ENCODE measurements at regions not wholly inside any gene's neighbourhood (a gene's known extent, or its start where the extent isn't known, plus 50 kb on each side); places are given as distances from the start of the nearest gene placed in this dataset.

DNA sequence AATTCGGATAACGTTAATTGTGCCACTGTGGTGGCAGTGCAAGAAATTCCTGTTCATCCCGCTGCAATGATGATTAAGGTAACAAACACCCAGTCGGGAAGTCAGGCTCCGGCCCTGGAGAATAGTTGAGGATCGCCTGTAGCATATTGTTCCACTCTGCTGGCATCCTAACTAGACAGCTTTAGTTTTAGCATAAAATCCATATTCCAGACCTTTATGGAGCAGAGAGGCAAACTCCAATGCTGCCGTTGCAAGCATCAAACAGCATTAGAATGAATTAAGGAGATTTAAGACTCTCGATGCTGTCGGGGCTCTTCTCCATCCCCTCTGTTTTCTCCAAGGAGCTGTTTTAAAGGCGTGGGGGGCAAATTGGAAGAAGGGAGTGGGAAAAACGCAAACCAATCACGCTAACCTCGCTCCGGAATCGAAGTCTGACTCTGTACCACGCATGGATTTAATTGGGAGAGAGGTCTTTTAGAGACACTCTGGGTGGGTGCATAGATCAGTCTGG, 660.4 kb downstream of the VRK1 start:
- DNase-seq = no peak

DNA sequence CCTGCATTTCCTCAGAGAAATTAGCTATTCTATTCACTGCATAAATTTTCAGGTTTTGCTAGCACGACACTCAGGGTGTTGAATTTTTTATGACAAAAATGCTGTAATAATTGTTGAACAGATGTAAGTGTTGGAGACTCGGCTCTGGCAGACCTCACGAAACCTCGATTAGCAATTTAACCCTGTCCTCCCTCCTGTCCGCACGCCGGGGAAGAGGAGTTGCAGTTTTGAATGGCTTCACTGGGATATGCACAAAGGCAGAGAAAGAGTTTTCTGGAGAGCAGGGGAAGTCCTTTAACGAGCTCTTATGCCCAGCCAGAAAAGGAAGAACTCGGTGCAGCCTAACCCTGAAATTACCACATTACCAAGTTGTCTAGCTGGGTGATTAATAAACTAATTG, 661.1 kb downstream of the VRK1 start:
- no peak for DNase-seq

DNA sequence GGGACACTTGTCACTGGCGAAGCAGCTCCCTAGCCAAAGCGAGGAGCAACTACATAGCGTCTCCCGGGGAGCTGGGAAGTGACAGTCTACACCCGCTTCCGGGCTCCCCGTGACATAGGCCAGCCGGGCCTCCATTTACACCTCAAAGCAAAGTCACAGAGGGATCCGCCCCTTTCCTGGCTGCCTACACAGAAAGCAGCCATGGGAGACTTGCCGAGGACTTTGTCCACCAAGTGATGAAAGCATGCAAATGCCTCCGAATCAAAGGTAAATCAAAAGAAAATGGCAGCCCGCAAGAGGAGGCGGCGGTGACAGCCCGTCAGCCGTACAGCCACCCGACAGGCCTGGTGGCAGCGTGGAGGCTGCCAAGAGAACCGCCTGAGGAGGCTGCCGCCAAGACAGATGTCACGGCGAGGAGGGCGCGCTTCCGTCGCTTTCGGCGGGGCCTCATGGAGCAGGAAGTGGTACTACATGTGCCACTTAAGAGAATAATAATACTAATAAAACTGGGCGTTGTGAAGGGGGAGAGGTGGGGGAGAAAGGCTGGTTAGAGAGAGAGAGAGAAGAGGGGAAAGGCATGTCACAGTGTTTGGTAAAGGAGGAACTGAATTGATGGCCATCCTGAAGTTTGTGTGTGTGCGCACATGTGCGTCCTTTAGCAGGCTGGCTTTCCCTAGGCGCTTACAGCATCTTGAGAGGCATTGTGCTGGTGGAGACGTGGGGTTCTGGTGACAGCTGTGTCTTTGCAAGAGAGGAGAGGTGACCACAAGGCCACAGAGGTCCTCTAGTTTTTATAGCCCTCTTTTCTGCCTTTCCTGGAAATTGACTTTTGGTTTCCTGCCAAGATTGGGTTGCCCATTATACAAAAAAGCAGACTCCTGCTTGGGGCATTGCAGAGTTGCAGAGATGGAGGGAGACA, 661.7 kb downstream of the VRK1 start:
- DNase-seq = peak; percentile 89

DNA sequence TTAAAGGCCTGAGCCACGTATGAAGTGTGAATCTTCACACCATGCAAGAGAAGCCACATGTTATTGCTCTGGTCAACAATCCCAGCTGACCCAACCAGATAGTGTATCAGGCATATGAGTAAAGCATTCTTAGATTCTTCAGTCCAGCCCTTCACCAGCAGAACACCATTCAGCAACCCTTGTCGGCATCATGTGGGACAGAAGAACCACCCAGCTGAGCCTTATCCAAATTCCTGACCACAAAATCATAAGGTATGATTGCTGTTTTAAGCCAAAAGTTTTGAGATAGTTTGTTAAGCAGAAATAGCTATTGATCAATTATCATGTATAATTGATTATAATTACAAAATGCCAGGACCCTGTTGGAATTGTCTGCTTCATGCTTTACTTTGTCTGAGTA, 664.9 kb downstream of the VRK1 start:
- no peak for DNase-seq

DNA sequence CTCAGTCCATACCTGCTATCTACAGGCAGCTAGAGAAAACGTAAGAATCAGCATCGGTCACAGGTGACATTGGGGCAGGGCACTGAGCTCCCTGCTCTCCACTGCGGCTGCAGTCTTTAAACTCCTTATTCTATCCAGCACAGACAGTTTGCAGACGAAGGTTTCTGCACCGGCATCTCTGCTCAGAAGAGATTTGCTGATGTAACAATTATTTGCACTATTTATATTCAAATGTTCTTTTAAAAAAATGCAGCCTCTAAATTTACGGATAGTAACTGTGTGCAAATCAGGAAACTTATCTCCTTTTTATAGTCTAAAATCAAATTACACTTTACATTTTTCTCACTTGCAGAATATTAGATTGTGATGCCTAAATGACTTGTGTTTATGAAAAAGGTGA, 671.0 kb downstream of the VRK1 start:
- DNase-seq = no peak

DNA sequence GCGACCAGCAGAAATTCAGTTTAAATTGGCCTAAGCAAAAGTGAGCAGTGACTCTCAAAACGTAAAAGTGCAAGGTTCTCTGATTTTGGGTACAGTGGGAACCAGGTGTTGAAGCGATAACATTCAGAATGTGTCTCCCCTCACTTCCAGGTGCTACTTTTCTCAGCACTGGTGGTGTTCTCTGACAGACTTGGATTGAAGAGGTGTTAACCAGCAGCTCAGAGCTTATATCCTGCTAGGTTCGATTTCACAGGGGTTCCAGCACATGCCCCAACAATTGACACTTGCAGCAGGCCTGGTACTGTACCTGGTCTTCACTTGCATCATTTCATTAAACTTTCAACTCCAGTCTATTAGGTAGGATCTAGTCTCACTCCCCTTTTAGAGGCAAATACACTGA, 680.2 kb downstream of the VRK1 start:
- no peak for DNase-seq

DNA sequence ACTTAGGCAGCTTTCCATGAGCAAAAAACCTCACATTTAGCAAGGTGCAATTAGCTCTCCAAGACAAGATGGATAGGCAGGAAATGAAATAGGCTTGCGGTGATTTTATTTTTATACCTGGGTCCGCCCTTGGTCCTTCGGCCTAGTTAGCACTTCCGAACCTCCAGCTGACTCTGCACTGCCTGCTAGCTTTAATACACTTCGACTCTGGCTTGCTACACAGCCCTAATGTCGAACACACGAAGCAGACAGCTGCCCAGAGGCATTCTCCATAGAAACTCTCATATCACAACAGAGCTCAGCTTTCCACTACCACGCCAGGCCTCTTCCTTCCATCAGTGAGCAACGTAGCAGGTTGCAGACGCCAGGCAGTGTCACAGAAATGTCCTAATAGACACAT, 688.0 kb downstream of the VRK1 start:
- DNase-seq = no peak

DNA sequence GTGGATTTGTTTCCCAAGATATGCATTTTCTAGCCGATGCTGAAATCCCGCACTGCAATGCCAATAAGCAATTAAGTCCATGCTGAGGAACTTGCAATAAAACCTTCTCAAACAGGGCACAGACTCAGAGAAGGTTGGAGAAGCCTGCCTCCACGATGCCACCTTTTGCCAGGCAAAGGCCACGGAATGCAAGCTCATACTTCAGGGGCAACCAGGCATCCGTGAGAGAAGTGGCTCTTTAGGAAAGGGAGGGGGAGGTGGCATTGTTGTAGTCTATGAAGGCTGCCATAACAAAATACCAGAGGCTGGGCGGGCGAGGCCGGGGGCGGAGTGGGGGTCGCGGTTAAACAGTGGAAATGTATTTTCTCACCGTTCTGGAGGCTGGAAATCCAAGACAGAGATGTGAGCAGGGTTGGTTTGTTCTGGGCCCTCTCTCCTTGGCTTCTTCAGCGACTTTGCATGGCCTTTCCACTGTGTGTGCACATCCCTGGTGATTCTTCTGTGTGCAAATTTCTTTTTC, 689.5 kb downstream of the VRK1 start:
- no peak for DNase-seq

DNA sequence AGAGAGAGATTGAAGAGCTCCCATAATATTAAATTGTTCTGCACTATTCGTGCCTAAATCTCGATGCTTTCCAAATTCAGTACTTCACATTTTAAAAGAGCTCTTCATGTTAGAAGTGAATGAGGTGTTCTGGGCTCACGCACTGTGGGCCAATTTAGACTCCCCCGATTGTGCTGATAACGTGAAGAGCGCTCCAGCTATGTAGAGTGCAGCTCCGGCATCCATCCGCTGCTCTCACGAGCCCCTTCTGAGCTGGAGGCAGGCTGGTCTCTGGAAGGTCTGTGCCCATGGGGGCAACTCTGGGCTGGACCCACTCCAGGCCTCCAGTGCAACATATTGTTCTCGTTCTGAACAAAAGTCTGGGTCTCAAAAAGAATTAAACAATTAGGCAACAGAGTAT, 692.6 kb downstream of the VRK1 start:
- no peak for DNase-seq

DNA sequence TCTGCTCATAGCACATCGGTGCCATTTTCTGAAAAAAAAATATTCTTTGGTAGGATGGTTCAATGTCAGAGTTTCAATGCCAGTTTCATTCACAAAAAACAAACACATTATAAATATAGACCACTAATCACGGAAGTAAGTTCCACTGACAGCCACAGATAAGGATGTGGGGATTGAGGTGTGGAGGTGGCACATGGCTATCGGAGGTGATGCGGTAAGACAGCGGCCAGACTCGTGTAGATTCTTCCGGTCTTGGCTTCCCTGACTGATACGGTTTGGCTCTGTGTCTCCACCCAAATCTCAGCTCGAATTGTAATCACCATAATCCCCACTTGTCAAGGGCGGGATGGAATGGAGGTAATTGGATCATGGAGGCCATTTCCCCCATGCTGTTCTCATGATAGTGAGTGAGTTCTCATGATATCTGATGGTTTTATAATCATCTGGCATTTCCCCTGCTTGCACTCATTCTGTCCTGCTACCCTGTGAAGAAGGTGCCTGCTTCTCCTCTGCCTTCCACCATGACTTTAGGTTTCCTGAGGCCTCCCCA, 693.4 kb downstream of the VRK1 start:
- DNase-seq = no peak

DNA sequence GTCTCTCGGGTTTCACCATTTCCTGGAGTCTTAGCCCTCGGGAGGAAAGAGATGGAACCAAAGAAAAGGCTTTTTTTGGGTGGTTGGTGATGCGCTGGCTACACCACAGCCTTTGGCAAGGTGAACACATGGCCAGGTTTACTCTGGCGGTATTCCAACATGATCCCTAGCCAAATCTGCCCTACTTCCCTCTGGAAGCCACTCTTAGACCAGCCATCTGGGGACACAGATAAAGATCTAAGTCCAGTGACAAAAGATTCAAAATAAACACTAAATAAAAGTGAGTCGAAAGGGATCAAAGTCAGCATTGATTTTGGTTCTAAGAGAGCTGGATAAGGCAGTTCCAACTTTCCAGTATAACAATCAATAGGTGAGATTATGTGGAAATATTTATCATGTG, 694.5 kb downstream of the VRK1 start:
- DNase-seq = no peak

DNA sequence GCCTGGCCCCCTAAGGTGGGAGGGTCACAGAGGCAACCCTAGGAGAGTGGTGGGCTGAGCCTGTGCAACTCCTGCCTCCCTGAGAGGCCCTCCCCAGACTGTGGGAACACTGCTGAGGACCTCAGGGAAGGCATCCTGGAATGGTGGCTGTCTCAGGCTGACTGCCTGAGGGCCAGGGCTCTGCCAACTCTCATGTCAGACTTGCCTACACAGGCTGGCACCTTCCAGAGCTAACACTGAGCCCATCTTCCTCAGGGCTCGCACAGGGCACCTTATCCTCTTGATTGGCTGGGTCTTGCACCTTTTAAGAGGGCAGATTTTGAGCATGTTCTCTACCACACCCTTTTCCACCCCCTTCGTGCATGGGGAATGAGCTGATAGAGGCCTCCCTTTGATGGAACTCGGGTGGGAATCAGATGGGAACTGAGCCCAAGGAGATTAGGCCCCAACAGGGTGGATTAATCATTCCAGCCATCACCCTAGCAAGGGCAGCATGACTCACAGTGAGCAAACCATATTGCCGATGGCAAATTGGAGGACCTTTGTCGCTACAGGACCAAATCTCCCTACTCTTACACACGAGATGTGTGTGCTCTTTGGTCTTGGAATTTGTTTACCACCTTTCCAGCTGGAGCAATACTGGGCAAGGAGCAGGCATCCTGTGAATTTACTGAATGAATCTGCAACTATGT, 702.8 kb downstream of the VRK1 start:
- no peak for DNase-seq

DNA sequence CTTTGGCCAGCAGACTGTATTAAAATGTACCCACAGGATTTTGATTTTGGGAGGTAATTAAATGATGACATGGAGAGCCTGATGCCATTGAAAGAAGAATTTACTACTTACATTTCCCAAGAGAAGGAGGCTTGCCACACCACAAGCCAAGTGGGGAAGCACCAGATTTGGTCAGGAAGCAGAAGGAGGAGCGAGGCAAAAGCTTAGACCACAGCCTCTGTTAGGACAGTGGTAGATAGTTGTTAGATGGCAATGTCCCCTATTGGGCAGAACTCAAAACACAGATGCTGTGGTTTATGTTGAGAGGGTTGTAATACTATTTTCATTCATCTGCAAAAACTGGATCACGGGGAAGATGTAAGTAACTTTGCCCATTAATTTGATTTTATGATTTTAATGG, 709.4 kb downstream of the VRK1 start:
- DNase-seq = no peak

DNA sequence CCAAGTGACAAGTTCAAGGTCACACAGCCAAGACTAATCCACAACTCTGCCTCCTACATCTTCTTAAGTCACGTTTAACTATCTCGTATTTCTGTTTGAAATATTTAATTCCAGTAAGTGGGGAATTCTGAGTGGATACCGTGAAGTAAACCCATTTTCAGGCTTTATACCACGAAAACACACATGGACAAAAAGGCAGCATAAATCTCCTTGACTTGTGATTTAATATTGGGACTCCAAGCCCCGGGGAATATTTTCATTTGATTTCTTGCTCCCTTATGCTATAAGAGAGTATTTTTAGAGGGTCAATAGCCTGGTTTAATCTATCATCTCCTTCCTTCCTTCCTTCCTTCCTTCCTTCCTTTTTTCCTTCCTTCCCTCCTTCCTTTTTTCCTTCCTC, 716.7 kb downstream of the VRK1 start:
- DNase-seq = no peak

DNA sequence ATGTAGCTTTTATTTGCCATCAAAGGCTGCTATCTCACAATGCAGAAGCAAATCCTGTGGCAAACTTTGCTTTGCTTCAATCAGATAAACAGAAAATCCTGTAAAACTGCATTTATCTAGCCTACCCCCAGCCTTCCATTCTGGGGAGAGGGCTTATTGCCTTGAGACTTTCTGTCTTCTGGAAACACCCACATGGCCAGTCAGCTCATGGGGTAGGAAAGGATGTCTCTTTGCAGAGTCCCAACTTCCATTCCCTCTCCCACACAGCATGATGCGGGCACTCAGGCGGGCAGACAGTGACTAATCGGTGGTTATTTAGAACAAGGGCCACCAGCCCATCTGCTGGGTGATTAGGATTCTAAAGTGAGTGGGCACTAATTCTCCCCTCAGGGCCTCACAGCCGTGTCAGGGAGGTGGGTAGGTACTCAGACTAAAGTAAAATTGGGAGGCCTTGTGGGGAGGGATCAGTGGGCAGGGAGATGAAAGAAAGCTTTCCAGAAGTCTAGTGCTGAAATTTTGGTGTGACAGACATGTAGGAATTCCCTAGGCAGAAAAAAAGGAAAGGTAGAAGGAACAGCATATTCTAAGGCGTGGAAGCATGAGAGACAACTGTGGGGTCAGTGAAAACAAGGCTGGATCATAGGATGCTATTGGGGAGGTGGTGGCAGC, 720.5 kb downstream of the VRK1 start:
- DNase-seq = no peak

DNA sequence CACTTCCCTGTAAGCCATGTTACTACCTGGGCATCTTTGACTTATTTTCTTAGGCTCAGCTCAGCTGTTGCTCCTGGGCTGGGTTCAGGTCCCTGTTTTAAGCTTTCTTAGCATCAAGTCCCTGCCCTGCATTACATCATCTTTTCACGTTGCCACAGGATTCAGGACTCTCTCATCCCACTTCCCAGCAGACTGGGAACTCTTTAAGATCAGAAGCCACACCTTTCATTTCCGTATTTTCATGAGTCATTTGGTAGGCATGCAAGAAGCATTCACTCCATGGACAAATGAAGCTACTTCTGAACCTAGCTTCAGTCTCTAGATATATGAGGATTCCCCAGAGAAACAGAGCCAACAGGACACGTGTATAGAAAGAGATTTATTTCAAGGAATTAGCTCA, 726.8 kb downstream of the VRK1 start:
- no peak for DNase-seq

DNA sequence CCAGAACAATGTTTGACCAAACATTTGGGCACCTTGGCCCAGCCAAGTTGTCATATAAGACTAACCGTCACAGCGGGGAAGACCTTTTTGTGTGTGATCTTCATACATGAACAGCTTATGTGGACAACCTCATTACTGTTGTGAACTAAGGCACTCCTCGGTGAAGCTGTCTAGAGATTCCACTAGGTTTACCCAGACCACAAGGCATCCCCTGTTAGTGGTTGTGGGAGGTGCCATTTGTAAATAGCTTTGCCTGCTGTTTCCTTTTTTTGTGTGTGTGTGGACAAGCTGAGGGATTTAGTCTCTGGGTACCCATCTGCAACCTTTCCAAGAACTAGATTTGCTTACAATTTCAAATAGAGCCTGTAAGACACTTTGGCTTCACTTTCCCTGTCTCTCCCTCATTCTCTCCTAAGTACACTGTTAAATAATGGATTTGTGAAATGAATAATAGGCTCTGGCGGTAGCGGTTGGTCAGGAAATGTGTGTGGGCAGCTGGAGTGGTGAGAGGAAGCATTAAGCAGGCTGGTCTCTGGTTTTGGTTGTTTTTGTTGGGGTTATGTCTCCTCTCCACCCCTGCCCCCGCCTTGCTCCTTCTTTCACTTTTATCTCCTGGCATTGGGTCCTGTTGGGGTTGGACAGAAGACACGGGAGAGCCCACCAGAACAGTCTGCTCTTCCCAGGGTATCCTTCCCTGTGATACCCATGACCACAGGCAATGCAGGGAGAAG, 727.6 kb downstream of the VRK1 start:
- DNase-seq = no peak

DNA sequence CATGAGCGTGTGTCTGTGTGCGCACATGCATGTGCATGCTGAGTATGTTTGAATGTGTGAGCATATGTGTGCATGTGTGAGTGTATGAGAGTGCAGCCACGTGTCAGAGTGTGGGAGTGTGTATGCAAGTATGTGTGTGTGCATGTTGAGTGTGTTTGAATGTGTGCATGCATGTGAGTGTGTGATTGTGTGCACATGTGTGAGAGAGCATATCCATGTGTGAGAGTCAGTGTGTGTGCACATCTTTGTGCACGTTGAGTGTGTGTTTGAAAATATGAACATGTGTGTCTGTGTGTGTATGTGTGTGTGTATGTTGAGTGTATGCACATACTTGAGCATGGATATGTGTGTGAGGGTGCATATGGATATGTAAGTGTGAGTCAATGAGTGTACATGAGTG, 730.8 kb downstream of the VRK1 start:
- DNase-seq = no peak

DNA sequence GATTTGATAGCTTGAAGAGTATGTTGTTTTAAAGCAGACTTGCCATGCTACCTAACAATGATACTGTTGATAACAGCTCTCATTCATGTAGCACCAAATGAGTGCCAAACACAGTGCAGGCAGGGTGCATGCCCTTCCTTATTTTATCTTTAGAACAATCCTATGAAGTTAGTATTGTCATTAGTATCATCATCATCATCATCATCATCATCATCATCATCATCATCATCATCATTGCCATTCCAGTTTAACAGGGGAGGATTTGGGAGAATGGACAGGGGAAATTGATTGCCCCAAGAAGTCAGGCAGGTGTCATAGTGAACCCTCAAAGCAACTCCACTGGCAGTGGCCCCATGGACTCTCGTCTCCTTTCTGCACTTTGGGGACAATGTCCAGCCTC, 734.9 kb downstream of the VRK1 start:
- no peak for DNase-seq

DNA sequence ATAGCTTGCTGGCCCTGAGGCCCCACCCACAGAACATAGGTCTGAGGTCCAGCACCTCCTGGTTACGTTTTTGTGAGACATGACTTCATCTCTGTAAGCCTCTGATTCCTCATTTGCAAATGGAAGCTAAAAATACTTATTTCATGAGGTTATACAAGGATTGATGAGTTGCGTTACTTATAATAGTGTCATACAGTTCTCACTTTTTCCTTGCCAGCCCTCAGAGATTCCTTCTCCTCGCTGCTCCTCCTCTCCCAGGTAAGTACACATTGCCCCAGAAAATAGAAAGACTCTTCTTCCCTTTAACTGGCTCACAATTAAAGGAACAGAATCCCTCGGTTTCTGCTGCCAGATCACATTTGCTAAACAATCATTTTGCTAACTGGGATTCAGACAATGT, 739.2 kb downstream of the VRK1 start:
- DNase-seq = no peak

DNA sequence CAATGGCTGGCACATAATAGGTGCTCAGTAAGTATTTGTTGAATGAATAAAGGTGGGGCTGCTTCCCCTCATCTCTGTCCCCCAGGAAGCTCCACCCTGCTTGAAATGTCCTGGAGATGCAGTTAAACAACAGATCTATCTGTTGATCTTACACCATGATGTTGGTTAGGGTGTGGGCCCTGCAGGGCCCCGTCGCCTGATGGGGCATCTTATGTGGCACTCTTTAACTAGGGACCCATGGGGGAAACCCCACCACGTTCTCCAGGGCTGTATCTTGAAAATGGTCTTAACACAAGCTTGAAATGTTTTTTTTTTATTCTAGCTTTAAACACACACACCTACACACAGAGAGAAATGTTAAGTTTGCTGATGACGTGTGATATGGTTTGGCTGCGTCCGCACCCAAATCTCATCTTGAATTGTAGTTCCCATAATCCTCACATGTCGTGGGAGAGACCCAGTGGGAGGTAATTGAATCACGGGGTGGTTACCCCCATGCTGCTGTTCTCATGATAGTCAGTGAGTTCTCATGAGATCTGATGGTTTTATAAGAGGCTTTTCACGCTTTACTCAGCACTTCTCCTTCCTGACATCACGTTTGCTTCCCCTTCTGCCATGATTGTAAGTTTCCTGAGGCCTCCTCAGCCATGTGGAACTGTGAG, 741.7 kb downstream of the VRK1 start:
- no peak for DNase-seq

DNA sequence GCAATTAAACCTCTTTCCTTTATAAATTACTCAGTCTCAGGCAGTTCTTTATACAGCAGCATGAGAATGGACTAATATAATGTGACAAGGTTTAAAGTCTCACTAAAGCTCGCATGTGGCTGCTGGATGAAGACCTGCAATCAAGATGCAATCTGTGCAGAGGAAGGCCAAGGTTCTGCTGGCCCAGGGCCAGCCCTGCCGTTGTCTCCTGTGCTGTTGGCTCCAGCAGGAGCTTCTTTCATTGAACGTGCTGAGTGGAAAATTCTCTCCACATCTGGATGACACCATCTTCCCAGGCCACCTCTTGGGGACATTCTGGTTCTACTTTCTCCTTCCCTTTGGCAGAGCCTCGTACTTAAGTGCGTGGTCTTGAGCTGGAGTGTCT, 742.2 kb downstream of the VRK1 start:
- DNase-seq = no peak
